AG04449 (cell line): ENCODE measurements at regions not wholly inside any gene's neighbourhood (a gene's known extent, or its start where the extent isn't known, plus 50 kb on each side); places are given as distances from the start of the nearest gene placed in this dataset.

Experiments used
- CTCF ChIA-PET: fragments of 350-600 bp; formaldehyde crosslinking; extraction: SDS; loops from one replicate; lab custom pipeline; 2021; ENCODE audit warnings: antibody characterized with exemption; lab: Yijun Ruan, JAX
- POLR2A ChIA-PET: fragments of 400-600, 350-600 bp; formaldehyde crosslinking; extraction: SDS; loops from one replicate; lab custom pipeline; 2020; ENCODE audit warnings: antibody characterized with exemption, inconsistent platforms; lab: Yijun Ruan, JAX
- DNase-seq: peaks from one replicate; pipeline ENCODE4 v3.0.0-alpha.2; 2010; ENCODE audit warnings: low read depth, low spot score
- H3K4me3 ChIP-seq: 2 replicates; pipeline ENCODE4 v1.5.1; 2011; ENCODE audit warnings: low read depth, mild to moderate bottlenecking, control low read depth, low read length
- TF ChIP-seq, protein P1 (sequence below): IDR thresholded peaks from one replicate; pipeline ENCODE4 v1.5.1; 2011; ENCODE audit warnings: mild to moderate bottlenecking, moderate library complexity, low read length, control low read depth, inconsistent platforms; ENCODE audit not compliant: insufficient read depth; ENCODE audit errors: missing control alignments

DNA sequence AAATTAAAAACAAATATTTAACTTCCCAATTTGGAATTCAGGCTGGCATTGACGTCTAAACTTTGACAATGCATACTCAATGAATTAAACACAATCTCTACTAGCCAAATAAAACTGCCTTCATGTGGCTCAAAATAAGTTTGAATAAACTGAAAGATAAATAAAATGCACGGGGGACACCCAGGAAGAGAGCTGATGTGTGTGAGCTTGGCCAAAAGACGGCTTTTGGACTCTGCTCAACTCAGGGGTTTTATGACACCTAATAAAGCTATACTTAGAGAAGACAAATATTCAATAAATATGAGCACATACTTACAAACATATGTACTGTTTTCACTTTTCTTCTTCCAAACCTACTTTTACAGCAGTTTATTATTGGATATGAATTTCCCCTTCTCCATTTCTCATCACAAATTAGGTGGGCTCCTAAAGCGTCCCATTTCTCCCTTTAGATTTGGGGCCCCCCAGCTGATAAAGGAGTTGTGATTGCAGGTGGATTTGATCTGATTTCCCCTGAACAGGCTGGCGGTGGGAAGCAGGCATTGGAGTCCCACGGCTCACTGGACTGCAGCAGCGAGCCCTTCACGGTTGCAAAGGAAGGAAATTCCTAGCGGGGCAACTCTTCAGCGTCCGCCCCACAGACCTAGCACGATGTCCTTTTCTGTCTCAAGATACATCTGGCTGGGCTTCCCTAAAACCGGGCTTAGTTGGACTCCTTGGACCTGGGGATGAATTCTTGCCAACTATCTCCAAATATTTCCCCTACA is 79.6 kb downstream of the INSIG1 start:
- TF ChIP-seq, protein P1, sequence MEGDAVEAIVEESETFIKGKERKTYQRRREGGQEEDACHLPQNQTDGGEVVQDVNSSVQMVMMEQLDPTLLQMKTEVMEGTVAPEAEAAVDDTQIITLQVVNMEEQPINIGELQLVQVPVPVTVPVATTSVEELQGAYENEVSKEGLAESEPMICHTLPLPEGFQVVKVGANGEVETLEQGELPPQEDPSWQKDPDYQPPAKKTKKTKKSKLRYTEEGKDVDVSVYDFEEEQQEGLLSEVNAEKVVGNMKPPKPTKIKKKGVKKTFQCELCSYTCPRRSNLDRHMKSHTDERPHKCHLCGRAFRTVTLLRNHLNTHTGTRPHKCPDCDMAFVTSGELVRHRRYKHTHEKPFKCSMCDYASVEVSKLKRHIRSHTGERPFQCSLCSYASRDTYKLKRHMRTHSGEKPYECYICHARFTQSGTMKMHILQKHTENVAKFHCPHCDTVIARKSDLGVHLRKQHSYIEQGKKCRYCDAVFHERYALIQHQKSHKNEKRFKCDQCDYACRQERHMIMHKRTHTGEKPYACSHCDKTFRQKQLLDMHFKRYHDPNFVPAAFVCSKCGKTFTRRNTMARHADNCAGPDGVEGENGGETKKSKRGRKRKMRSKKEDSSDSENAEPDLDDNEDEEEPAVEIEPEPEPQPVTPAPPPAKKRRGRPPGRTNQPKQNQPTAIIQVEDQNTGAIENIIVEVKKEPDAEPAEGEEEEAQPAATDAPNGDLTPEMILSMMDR: no peak
- no peak for DNase-seq
- ChIA-PET CTCF (interaction anchor here (1.3 to 3.8 kb wide), 3 partner anchors 20 to 222 kb away, joined by 3 to 17 read pairs (median 8); no protein-coding TSS in a partner anchor), POLR2A (no interaction called here)
- peak overlapping the region; percentile 18 for H3K4me3 ChIP-seq

DNA sequence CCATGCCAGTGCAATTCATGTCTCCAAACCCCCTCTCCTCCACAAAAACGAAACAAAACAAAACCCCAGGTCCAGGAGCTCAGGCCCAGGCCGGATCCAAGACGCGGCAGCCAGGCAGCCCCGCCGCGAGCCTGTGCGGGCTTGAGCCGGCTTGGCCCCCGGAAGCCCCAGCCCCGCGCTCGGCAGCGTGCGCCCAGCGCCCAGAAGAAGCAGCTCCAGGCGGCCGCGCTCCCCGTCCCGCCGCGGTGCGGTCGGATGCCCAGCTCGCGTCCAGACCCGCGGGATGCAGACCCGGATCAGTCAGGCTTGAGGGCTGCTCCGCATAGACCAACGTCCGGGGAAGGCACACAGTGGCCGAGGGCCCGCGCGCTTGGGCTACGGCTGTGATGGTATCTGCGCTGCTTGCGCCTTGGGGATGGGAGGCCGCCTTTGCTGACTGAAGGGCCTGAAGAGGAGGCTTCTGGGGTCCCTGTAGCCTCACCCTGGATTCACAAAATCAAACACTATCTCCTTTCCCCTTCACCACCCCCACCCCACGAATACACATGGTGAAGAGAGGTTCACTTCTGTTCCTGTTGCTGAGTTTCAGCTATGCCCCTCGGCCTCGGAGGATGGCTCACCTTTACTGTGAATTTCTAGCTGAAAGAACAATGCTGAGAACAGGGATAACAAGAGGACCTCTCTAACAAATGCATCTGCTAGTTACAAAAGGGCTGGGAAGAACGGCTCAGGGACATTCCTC is 79.9 kb upstream of the EN2 start:
- ChIA-PET CTCF (interaction anchor here (1.3 to 3.8 kb wide), 5 partner anchors 14 to 451 kb away, joined by 3 to 17 read pairs (median 9); no protein-coding TSS in a partner anchor), POLR2A (interaction anchor here (0.6 kb wide), 1 partner anchor 81 kb away, joined by 3 read pairs; no protein-coding TSS in a partner anchor)
- H3K4me3 ChIP-seq: peak overlapping the region; percentile 18
- TF ChIP-seq, protein P1: no peak
- DNase-seq: no peak

DNA sequence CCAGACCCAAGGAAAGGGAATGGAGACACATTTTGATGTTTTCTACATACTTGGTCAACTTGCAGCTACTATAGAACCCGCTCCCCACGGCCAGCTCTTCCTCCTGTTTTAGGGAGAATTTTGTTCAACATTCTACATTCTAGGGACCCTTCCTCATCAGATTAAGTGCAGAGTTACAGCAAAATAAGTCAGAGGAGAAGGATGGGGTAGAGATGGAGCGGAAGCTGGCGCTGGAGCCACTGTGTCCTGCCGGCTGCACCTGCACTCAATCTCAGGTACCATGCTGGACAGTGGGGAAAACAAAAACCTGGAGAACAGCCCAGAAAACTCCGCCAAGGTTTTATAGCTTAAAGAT is 79.4 kb upstream of the EN2 start:
- POLR2A ChIA-PET: interaction anchor here (0.6 kb wide), 1 partner anchor 80 kb away, joined by 3 read pairs; no protein-coding TSS in a partner anchor
- no peak for DNase-seq
- H3K4me3 ChIP-seq: no peak overlapping the region
- TF ChIP-seq, protein P1: no peak
- CTCF ChIA-PET: interaction anchor here (1.3 to 3.8 kb wide), 6 partner anchors 10 to 451 kb away, joined by 3 to 17 read pairs (median 12); no protein-coding TSS in a partner anchor

DNA sequence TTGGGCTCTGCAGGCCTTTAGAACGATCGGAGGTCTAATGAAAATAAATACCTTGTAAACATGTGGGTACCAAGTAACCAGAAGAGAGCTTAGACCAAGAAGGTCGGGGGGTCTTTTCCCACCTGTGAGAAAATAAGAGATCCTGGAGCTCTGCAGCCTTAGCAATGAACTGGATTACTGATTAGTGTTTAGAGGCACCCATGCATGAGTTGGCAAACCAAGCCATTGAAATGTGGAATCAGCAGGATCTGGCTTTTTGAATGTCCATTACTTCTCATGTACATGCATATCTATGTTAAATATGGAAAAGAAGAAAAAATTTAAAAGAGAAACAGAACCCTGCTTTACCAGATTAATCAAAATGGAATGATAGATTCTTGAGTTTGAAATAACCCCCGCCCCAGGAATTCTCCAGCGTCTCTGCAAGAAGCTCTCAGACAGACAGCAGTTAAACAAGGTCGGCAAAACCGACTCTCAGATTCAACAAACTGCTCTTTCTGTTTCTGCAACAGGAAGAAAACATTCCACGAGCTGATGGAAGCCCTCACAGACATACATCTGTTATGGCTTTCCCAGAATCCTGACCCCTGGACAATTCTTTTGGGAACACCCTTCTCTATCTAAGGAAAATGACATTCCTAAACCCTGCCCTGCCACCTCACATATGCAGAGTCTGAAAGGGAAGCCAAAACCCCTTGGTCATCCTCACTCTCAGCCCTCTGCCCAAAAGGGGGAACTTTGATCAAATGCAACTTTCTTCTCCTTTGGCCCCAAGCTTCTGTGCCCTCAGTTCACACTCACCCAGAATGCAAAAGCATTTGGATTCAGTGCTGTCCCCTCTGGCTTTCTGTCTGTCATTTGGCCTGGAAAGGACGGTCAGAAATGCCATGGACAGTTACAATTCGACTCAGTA is 78.7 kb upstream of the EN2 start:
- H3K4me3 ChIP-seq: no peak overlapping the region
- DNase-seq: no peak
- TF ChIP-seq, protein P1: no peak
- ChIA-PET CTCF (interaction anchor here (1.3 to 3.8 kb wide), 8 partner anchors 10 to 452 kb away, joined by 3 to 17 read pairs (median 10); no protein-coding TSS in a partner anchor), POLR2A (no interaction called here)

DNA sequence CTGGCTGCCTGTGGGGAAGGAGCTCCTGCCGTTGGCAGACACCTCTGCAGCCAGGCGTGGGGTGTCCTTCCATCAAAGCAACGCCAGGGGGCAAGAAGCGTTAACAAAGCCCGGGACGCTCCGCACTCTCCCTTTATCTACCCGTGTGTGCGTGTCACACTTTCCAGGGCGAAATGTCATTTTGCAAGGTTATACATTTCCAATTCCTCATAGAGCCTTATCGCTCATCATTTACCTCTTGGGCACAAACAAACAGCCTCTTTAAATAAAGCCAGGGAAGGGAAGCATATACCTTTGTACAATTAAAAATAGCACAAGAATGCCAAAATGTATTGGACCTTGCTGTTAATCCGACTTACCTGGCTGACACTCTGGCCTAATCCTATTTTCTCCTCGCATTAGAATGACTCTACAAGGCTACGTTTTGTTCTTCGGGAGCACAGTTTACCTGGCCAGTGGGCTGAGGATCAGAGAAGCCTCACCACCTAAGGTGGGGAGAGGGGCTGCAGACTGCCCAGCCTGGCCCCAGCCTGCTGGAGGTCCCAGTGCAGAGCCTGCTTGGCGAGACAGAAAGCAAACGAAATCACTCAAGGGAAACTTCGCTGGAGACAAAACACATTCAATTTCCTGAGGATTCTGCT is 77.6 kb upstream of the EN2 start:
- DNase-seq: no peak
- ChIA-PET CTCF (interaction anchor here (0.8 to 3.8 kb wide), 17 partner anchors 8 to 467 kb away, joined by 3 to 17 read pairs (median 5); no protein-coding TSS in a partner anchor), POLR2A (no interaction called here)
- no peak overlapping the region for H3K4me3 ChIP-seq
- TF ChIP-seq, protein P1: peak; percentile 81
